ENCODE measurements at regions not wholly inside any gene's neighbourhood (a gene's known extent, or its start where the extent isn't known, plus 50 kb on each side); places are given as distances from the start of the nearest gene placed in this dataset.

GRCh38 chr3:160106905-160107861 lies 118.0 kb upstream of the C3orf80 start (continued):
- TF ChIP-seq HMGXB3 (CRISPR knock-in tag; IDR thresholded peaks at IDR 0.05; ENCODE audit: borderline replicate concordance) = peak; percentile 63; the same call in 1 of the 2 replicates
- TF ChIP-seq DMAP1 (CRISPR knock-in tag; IDR thresholded peaks at IDR 0.05) = peak; percentile 95
- no peak for TF ChIP-seq SMARCE1 (IDR thresholded peaks at IDR 0.05; ENCODE audit: borderline replicate concordance)
- TF ChIP-seq FOXK1 (CRISPR knock-in tag; IDR thresholded peaks at IDR 0.05; ENCODE audit: borderline replicate concordance, low read depth) = peak; percentile 96
- peak; percentile 94 for TF ChIP-seq SP5 (CRISPR knock-in tag; IDR thresholded peaks at IDR 0.05; ENCODE audit: borderline replicate concordance, low read depth)
- no peak for TF ChIP-seq MXD1 (CRISPR knock-in tag; IDR thresholded peaks at IDR 0.05)
- TF ChIP-seq MED1 (CRISPR knock-in tag; IDR thresholded peaks at IDR 0.05) = peak; percentile 85
- TF ChIP-seq NFE2L1 (CRISPR knock-in tag; IDR thresholded peaks at IDR 0.05; ENCODE audit: borderline replicate concordance) = no peak
- TF ChIP-seq SNAPC4 (CRISPR knock-in tag; IDR thresholded peaks at IDR 0.05) = 0 out of 2 replicates have a peak, but pooled peaks have one; percentile 49
- peak; percentile 100 for TF ChIP-seq CEBPG (CRISPR knock-in tag; IDR thresholded peaks at IDR 0.05)
- TF ChIP-seq ZNF224 (CRISPR knock-in tag; IDR thresholded peaks at IDR 0.05) = no peak
- TF ChIP-seq ZNF670 (CRISPR knock-in tag; IDR thresholded peaks at IDR 0.05; ENCODE audit: borderline replicate concordance) = no peak
- TF ChIP-seq NBN (conservative IDR thresholded peaks at IDR 0.05) = no peak
- TF ChIP-seq BCL6 (CRISPR knock-in tag; IDR thresholded peaks at IDR 0.05) = peak; percentile 81; the same call in 1 of the 2 replicates
- TF ChIP-seq MAX (IDR thresholded peaks at IDR 0.05) = peak; percentile 90
- TF ChIP-seq ZNF746 (CRISPR knock-in tag; IDR thresholded peaks at IDR 0.05) = no peak
- TF ChIP-seq KDM2A (CRISPR knock-in tag; IDR thresholded peaks at IDR 0.05; ENCODE audit: borderline replicate concordance, low read depth) = peak; percentile 69; the same call in 1 of the 2 replicates
- peak; percentile 79 for TF ChIP-seq ZNF317 (CRISPR knock-in tag; IDR thresholded peaks at IDR 0.05)
- no peak for TF ChIP-seq SOX6 (IDR thresholded peaks at IDR 0.05)
- peak; percentile 95 for TF ChIP-seq SOX6 (CRISPR knock-in tag; IDR thresholded peaks at IDR 0.05)
- peak; percentile 76 for TF ChIP-seq ARNT2 (CRISPR knock-in tag; IDR thresholded peaks at IDR 0.05; ENCODE audit: low read depth)
